OCI-LY3 (cell line): ENCODE measurements at regions not wholly inside any gene's neighbourhood (a gene's known extent, or its start where the extent isn't known, plus 50 kb on each side); places are given as distances from the start of the nearest gene placed in this dataset.

Experiments used
- H2AFZ ChIP-seq: fragments of 200-600, 300-600 bp; shearing (Covaris generic); 2 replicates; pipeline ENCODE4 v1.6.0; 2014; ENCODE audit warnings: antibody characterized with exemption, low read depth, low read length
- H3K27ac ChIP-seq: fragments of 200-600, 300-600 bp; sonication (generic); 2 replicates; pipeline ENCODE4 v1.5.1; 2014; ENCODE audit warnings: mild to moderate bottlenecking, low read length, moderate library complexity, mixed read lengths
- H3K27me3 ChIP-seq: fragments of 200-600, 300-600 bp; sonication (generic); 2 replicates; pipeline ENCODE4 v1.6.1; 2014; ENCODE audit warnings: low read depth, low read length, mixed read lengths
- H3K36me3 ChIP-seq: fragments of 200-600, 300-600 bp; sonication (generic); replicated peaks from 2 replicates; pipeline ENCODE3; 2014; ENCODE audit warnings: low read depth, low read length, mixed read lengths
- H3K4me1 ChIP-seq: fragments of 300-600, 200-600 bp; sonication (generic); 2 replicates; pipeline ENCODE4 v1.6.1; 2014; ENCODE audit warnings: low read length, mixed read lengths
- H3K4me2 ChIP-seq: fragments of 200-600, 300-600 bp; sonication (generic); 2 replicates; pipeline ENCODE4 v1.6.1; 2014; ENCODE audit warnings: low read length, mixed read lengths
- H3K4me3 ChIP-seq: fragments of 300-600, 200-600 bp; sonication (generic); 2 replicates; pipeline ENCODE4 v1.5.1; 2014; ENCODE audit warnings: antibody characterized with exemption, mild to moderate bottlenecking, low read length, moderate library complexity
- H3K79me2 ChIP-seq: fragments of 300-600, 200-600 bp; shearing (Covaris generic); 2 replicates; pipeline ENCODE4 v1.6.1; 2014; ENCODE audit warnings: mild to moderate bottlenecking, low read length, mixed read lengths
- H3K9ac ChIP-seq: fragments of 300-600, 200-600 bp; shearing (Covaris generic); 2 replicates; pipeline ENCODE4 v1.6.0; 2014; ENCODE audit warnings: mild to moderate bottlenecking, low read length, moderate library complexity
- H3K9me3 ChIP-seq: fragments of 200-600, 300-600 bp; shearing (Covaris generic); 2 replicates; pipeline ENCODE4 v1.6.1; 2014; ENCODE audit warnings: low read length, mixed read lengths; ENCODE audit not compliant: insufficient read depth
- H4K20me1 ChIP-seq: fragments of 200-600, 300-600 bp; sonication (generic); 2 replicates; pipeline ENCODE4 v1.6.1; 2016; ENCODE audit warnings: low read length, mixed read lengths; ENCODE audit not compliant: insufficient read depth
- EZH2phosphoT487 ChIP-seq: fragments of 200-600 bp; shearing (Covaris generic); IDR thresholded peaks from 2 replicates; pipeline ENCODE4 v1.6.1; 2018; ENCODE audit warnings: antibody characterized with exemption, mixed run types, low read depth
- TF ChIP-seq, protein P1 (sequence below): fragments of 200-600, 300-600 bp; sonication (generic); IDR thresholded peaks from 2 replicates; pipeline ENCODE4 v1.5.1; 2014; ENCODE audit warnings: antibody characterized with exemption, low read length, low read depth

DNA sequence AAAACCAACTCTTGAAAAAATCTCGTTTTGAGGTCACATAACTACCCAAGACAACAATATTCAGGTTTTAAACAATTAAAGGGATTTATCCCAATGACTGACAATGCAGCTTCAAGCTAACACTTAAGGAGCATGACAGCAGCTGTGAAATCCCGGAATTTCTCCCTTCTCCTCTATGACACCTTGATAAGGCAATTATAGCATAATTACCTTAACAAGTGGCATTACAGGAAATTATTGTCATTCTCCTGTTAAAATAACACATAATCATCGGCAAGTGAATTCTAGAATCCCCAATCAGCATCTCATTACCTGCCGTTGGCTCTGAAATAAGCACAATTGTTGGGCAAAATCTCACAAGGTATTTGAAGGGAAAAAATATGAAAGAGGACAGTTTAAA, 417.0 kb upstream of the PFKP start:
- H3K4me3 ChIP-seq = no peak overlapping the region
- TF ChIP-seq EZH2phosphoT487 = no peak
- TF ChIP-seq, protein P1, sequence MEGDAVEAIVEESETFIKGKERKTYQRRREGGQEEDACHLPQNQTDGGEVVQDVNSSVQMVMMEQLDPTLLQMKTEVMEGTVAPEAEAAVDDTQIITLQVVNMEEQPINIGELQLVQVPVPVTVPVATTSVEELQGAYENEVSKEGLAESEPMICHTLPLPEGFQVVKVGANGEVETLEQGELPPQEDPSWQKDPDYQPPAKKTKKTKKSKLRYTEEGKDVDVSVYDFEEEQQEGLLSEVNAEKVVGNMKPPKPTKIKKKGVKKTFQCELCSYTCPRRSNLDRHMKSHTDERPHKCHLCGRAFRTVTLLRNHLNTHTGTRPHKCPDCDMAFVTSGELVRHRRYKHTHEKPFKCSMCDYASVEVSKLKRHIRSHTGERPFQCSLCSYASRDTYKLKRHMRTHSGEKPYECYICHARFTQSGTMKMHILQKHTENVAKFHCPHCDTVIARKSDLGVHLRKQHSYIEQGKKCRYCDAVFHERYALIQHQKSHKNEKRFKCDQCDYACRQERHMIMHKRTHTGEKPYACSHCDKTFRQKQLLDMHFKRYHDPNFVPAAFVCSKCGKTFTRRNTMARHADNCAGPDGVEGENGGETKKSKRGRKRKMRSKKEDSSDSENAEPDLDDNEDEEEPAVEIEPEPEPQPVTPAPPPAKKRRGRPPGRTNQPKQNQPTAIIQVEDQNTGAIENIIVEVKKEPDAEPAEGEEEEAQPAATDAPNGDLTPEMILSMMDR = no peak
- no peak overlapping the region for H2AFZ ChIP-seq
- H3K27ac ChIP-seq = no peak overlapping the region
- no peaks in the 10 kb centered on the region for H3K27me3 ChIP-seq
- no peaks in the 10 kb centered on the region for H4K20me1 ChIP-seq
- H3K36me3 ChIP-seq = no peaks in the 10 kb centered on the region
- no peak overlapping the region for H3K9ac ChIP-seq
- H3K4me1 ChIP-seq = no peaks in the 10 kb centered on the region
- no peak overlapping the region for H3K4me2 ChIP-seq
- no peaks in the 10 kb centered on the region for H3K79me2 ChIP-seq
- no peaks in the 10 kb centered on the region for H3K9me3 ChIP-seq

DNA sequence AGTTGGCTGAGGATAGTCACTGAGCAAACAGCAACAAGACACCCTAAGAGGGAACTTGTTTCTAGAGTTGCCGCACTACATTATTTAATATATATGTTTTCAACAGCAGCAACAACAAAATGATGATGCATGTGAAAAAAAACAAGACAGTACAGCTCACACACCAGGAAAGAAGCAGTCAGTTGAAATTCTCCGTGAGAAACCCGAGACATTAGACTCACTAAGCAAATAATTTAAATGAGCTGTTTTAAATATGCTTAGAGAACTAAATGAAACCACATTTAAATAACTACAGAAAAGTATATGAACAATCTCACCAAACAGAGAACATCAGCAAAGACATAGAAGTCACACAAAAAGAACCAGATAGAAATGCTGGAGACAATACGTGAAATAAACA, 426.3 kb upstream of the PFKP start:
- no peak overlapping the region for H2AFZ ChIP-seq
- H3K27me3 ChIP-seq = no peaks in the 10 kb centered on the region
- TF ChIP-seq EZH2phosphoT487 = no peak
- TF ChIP-seq, protein P1 = no peak
- H3K9me3 ChIP-seq = no peaks in the 10 kb centered on the region
- H3K36me3 ChIP-seq = no peaks in the 10 kb centered on the region
- no peak overlapping the region for H3K4me2 ChIP-seq
- H4K20me1 ChIP-seq = no peaks in the 10 kb centered on the region
- H3K79me2 ChIP-seq = no peaks in the 10 kb centered on the region
- no peaks in the 10 kb centered on the region for H3K4me1 ChIP-seq
- H3K4me3 ChIP-seq = no peak overlapping the region
- H3K27ac ChIP-seq = no peak overlapping the region
- no peak overlapping the region for H3K9ac ChIP-seq

DNA sequence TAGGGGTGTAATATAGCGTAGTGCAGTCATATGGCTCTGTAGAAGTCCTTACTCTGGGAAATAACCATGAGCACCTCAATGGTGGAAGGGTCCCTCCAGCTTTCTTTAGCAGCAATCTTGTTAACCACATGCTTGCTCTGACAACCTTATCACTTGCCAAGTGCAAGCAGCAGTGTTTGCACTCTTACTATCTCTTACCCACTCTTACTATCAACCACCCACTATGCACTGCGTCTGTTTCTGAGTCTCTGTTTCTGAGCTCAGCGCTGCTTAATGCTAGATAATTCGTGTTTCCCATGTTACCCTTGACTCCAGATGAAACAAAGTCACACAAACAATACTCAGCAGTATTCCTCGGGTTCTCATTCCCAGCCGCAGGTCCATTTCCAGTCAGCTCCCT, 433.7 kb upstream of the PFKP start:
- H3K36me3 ChIP-seq = no peaks in the 10 kb centered on the region
- no peak for TF ChIP-seq EZH2phosphoT487
- TF ChIP-seq, protein P1 = no peak
- no peaks in the 10 kb centered on the region for H4K20me1 ChIP-seq
- H3K79me2 ChIP-seq = no peaks in the 10 kb centered on the region
- no peak overlapping the region for H2AFZ ChIP-seq
- H3K4me1 ChIP-seq = no peaks in the 10 kb centered on the region
- H3K27me3 ChIP-seq = peaks cover 10% of the 10 kb centered on the region
- H3K9ac ChIP-seq = no peak overlapping the region
- H3K4me2 ChIP-seq = no peak overlapping the region
- H3K27ac ChIP-seq = no peak overlapping the region
- H3K9me3 ChIP-seq = no peaks in the 10 kb centered on the region
- H3K4me3 ChIP-seq = no peak overlapping the region

DNA sequence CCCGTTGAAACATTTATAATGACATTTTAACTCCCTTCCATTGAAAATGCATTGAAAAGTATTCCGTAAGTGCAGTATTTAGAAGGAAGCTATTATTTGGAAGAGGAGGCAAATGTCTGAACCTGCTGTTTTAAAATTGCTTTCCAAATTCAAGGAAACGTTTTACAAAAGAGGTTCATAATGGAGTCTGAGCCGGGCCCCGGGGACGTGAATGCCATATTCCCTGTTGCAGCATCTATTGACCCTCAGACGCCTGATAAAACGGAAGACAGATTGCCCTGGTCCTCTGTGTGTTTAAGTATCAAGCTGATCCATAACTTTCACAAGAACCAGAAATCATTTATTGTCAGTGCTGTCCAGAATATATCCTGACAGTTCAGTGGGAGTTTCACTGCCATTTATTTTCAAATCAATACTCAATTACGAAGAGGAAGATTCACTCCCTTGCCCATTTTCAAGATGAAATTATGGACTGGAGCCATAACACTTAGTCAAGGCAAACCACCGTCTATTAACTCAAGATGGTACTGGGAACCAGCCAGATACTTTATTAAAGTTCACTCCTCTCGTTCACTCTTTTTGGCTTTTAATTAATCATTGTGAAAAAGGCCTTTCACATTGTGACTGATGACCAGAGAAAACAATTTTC, 435.7 kb upstream of the PFKP start:
- Histone ChIP-seq H2AFZ (no peak overlapping the region), H3K4me1 (no peaks in the 10 kb centered on the region), H3K9me3 (no peaks in the 10 kb centered on the region), H3K9ac (no peak overlapping the region), H4K20me1 (no peaks in the 10 kb centered on the region), H3K27ac (no peak overlapping the region), H3K4me3 (no peak overlapping the region), H3K27me3 (peaks cover 10% of the 10 kb centered on the region), H3K36me3 (no peaks in the 10 kb centered on the region), H3K79me2 (no peaks in the 10 kb centered on the region), H3K4me2 (no peak overlapping the region)
- no peak for TF ChIP-seq EZH2phosphoT487
- TF ChIP-seq, protein P1 = no peak
